HepG2 (cell line): ENCODE measurements at regions not wholly inside any gene's neighbourhood (a gene's known extent, or its start where the extent isn't known, plus 50 kb on each side); places are given as distances from the start of the nearest gene placed in this dataset.

Experiments
- ATAC-seq: fragments of 200-7000 bp; cut with Tn5 transposase; 3 replicates; pipeline ENCODE4 v1.9.1; 2020; ENCODE audit warnings: mild to moderate bottlenecking, moderate library complexity
- BruUV-seq: library from RNA; stranded (reverse); fragments of 400-500 nt; replicated peaks from 2 replicates; lab custom pipeline; 2021; lab: Mats Ljungman, UMichigan
- CTCF ChIA-PET: fragments of 300-600 bp; formaldehyde crosslinking; extraction: SDS; loops from one replicate; lab custom pipeline; 2021; ENCODE audit warnings: low total read pairs, inconsistent platforms, low intra/inter-chr PET ratio; lab: Yijun Ruan, JAX
- POLR2A ChIA-PET: fragments of 350-600 bp; sonication (Branson Sonifier 250); formaldehyde crosslinking; loops from one replicate; lab custom pipeline; 2020; ENCODE audit warnings: antibody characterized with exemption, inconsistent platforms; lab: Yijun Ruan, JAX
- DNase-seq: peaks from one replicate; pipeline ENCODE4 v3.0.0-alpha.2; 2015; ENCODE audit warnings: low spot score
- FAIRE-seq: peaks from 3 replicates; lab custom pipeline; 2011; peaks lifted over from hg19 to GRCh38; lab: Jason Lieb, UNC
- H2AFZ ChIP-seq: one replicate; pipeline ENCODE4 v1.6.1; 2011; ENCODE audit warnings: low read length, inconsistent platforms
- H3K27ac ChIP-seq: fragments of 300-600 bp; 3 replicates; pipeline ENCODE4 v1.8.0; 2011; ENCODE audit warnings: mixed run types, mild to moderate bottlenecking, mixed read lengths, low read length, inconsistent platforms; ENCODE audit not compliant: insufficient read depth; ENCODE audit errors: extremely low read length
- H3K27me3 ChIP-seq, 2 experiments: fragments of 200-600 bp in 1 of 2; 2 replicates in 1 of 2; 3 replicates in 1 of 2; pipeline versions ENCODE4 v1.6.0 to v1.8.0; 2011; ENCODE audit warnings: low read length in 2 of 2, mild to moderate bottlenecking in 2 of 2, moderate library complexity in 2 of 2, inconsistent platforms in 1 of 2; ENCODE audit not compliant: insufficient read depth in 2 of 2, control insufficient read depth in 1 of 2
- H3K36me3 ChIP-seq, 2 experiments: fragments of 200-600 bp in 1 of 2; replicated peaks in 1 of 2; 2 replicates in 1 of 2; 3 replicates in 1 of 2; pipeline versions ENCODE4 v1.5.1 to v1.8.0; 2011; ENCODE audit warnings: low read length in 2 of 2, inconsistent platforms in 1 of 2; ENCODE audit not compliant: insufficient read depth in 2 of 2, control insufficient read depth in 1 of 2
- H3K4me1 ChIP-seq: 2 replicates; pipeline ENCODE4 v1.5.1; 2012; ENCODE audit warnings: low read length, inconsistent platforms; ENCODE audit not compliant: insufficient read depth
- H3K4me2 ChIP-seq: 2 replicates; pipeline ENCODE4 v1.6.0; 2011; ENCODE audit warnings: low read depth, low read length, inconsistent platforms
- H3K4me3 ChIP-seq, 3 experiments: fragments of 200-600 bp in 1 of 3; sonication (generic), shearing (Covaris generic) in 1 of 3; replicated peaks in 1 of 3; 2 replicates each; pipeline ENCODE4 v1.5.1; 2011 to 2016; ENCODE audit warnings: low read length in 3 of 3, inconsistent platforms in 2 of 3, low read depth in 2 of 3, mild to moderate bottlenecking in 2 of 3, control low read depth in 1 of 3, mixed read lengths in 1 of 3; ENCODE audit not compliant: insufficient read depth in 1 of 3
- H3K79me2 ChIP-seq: one replicate; pipeline ENCODE4 v1.6.1; 2011; ENCODE audit warnings: low read length, inconsistent platforms; ENCODE audit not compliant: insufficient read depth
- H3K9ac ChIP-seq: 2 replicates; pipeline ENCODE4 v1.6.0; 2011; ENCODE audit warnings: mild to moderate bottlenecking, low read depth, low read length, inconsistent platforms; ENCODE audit not compliant: insufficient read depth
- H3K9me3 ChIP-seq: 2 replicates; pipeline ENCODE4 v1.5.1; 2012; ENCODE audit warnings: mild to moderate bottlenecking, low read length
- H4K20me1 ChIP-seq: 2 replicates; pipeline ENCODE4 v1.6.0; 2011; ENCODE audit warnings: inconsistent platforms, mild to moderate bottlenecking, low read length, moderate library complexity; ENCODE audit not compliant: insufficient read depth
- DNMT3B ChIP-seq: conservative IDR thresholded peaks from 2 replicates; pipeline ENCODE4 v1.6.1; 2016; ENCODE audit warnings: missing biosample characterization, control low read depth
- SP2 ChIP-seq: sonication (generic); formaldehyde crosslinking; IDR thresholded peaks from 2 replicates; pipeline ENCODE4 v1.5.1; 2020; ENCODE audit warnings: mild to moderate bottlenecking, missing genetic modification reagents
- ZNF468 ChIP-seq: sonication (generic); formaldehyde crosslinking; IDR thresholded peaks from 2 replicates; pipeline ENCODE4 v1.8.0; 2022; ENCODE audit warnings: mild to moderate bottlenecking, moderate library complexity, missing genetic modification reagents
- WGBS: methylation state at CpG from one replicate; pipeline ENCODE4 v1.1.6; 2017; ENCODE audit warnings: low lambda C conversion rate; 5-methylcytosine and 5-hydroxymethylcytosine counted together
- in situ Hi-C: cut with HindIII; loops from 2 replicates; pipeline ENCODE4 v1.10.0; 2017; ENCODE audit warnings: low pct_unique_long_range_greater_than_20kb; ENCODE audit not compliant: extremely low pct_ligation_motif_present
- intact Hi-C: fragments of 100-400 bp; cut with micrococcal nuclease; formaldehyde crosslinking; loops from one replicate; pipeline ENCODE4 v1.10.0; 2022; ENCODE audit not compliant: unreplicated experiment
- TF ChIP-seq, protein P1 (sequence below): sonication (generic); formaldehyde crosslinking; IDR thresholded peaks from 2 replicates; pipeline ENCODE4 v1.4.0; 2020; ENCODE audit warnings: missing genetic modification reagents

- DNase-seq (no peak), ATAC-seq (no peak), FAIRE-seq (no peak)
- H4K20me1 ChIP-seq: no peaks in the 10 kb centered on the region
- TF ChIP-seq, protein P1, sequence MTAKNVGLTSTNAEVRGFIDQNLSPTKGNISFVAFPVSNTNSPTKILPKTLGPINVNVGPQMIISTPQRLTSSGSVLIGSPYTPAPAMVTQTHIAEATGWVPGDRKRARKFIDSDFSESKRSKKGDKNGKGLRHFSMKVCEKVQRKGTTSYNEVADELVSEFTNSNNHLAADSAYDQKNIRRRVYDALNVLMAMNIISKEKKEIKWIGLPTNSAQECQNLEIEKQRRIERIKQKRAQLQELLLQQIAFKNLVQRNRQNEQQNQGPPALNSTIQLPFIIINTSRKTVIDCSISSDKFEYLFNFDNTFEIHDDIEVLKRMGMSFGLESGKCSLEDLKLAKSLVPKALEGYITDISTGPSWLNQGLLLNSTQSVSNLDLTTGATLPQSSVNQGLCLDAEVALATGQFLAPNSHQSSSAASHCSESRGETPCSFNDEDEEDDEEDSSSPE (CRISPR knock-in tag): no peak
- TF ChIP-seq SP2 (CRISPR knock-in tag): no peak
- H3K27ac ChIP-seq: no peak overlapping the region
- intact Hi-C loops (no loop called here), in situ Hi-C loops (no loop called here)
- BruUV-seq: no TSS peak
- no peak overlapping the region for H3K4me3 ChIP-seq
- ChIA-PET POLR2A (no interaction called here), CTCF (no interaction called here)
- H2AFZ ChIP-seq: no peak overlapping the region
- H3K9me3 ChIP-seq: no peaks in the 10 kb centered on the region
- H3K36me3 ChIP-seq: no peaks in the 10 kb centered on the region
- no peaks in the 10 kb centered on the region for H3K27me3 ChIP-seq
- H3K4me1 ChIP-seq: no peaks in the 10 kb centered on the region
- no peaks in the 10 kb centered on the region for H3K79me2 ChIP-seq
- no peak overlapping the region for H3K4me2 ChIP-seq
- H3K9ac ChIP-seq: no peak overlapping the region
- WGBS: 19% methylated on average over 3 of the region's 3 CpGs
Measured at GRCh38 chr11:110897035-110897434, 184.8 kb upstream of the ARHGAP20 start.

DNA sequence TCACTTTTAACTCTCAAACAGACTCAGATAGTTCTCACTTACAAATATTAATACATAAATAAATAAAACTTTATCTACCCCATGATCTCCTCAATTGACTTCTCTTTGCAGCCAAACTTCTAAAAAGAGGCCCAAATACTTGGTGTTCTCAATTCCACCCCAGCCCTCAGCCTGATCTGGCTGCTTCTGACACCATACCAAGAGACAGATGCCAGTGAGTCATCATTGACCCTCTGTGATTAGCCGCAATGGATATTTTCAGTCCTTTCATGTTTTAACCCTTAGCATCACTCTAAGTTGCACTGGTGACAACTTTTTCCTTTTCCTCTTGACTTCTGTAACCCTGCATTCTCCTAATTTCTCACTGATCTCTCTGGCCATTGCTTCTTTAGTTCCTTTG lies 184.1 kb upstream of the ARHGAP20 start:
- no peaks in the 10 kb centered on the region for H3K9me3 ChIP-seq
- no peaks in the 10 kb centered on the region for H3K36me3 ChIP-seq
- H3K4me1 ChIP-seq: no peaks in the 10 kb centered on the region
- no peak for TF ChIP-seq DNMT3B (CRISPR knock-in tag)
- no peak for TF ChIP-seq ZNF468 (CRISPR knock-in tag)
- no peak overlapping the region for H3K27ac ChIP-seq
- no peak overlapping the region for H2AFZ ChIP-seq
- ATAC-seq: no peak
- BruUV-seq: no TSS peak
- H4K20me1 ChIP-seq: no peaks in the 10 kb centered on the region
- no peaks in the 10 kb centered on the region for H3K79me2 ChIP-seq
- no peak overlapping the region for H3K4me3 ChIP-seq
- DNase-seq: no peak
- ChIA-PET CTCF (no interaction called here), POLR2A (no interaction called here)
- no peak overlapping the region for H3K9ac ChIP-seq
- no peak overlapping the region for H3K4me2 ChIP-seq
- no peak for FAIRE-seq
- H3K27me3 ChIP-seq: no peaks in the 10 kb centered on the region
- 0% methylated on average over 1 of the region's 1 CpG for WGBS
- intact Hi-C loops (no loop called here), in situ Hi-C loops (no loop called here)
